ENCODE measurements at regions not wholly inside any gene's neighbourhood (a gene's known extent, or its start where the extent isn't known, plus 50 kb on each side); places are given as distances from the start of the nearest gene placed in this dataset.

- TF ChIP-seq CTCF (IDR thresholded peaks at IDR 0.05) (no peak), POLR2A (IDR thresholded peaks at IDR 0.05) (no peak)
These were observed 170.2 kb upstream of the KLF14 start for GRCh38 chr7:130904031-130904757.
